GM21381 (cell line): ENCODE measurements at regions not wholly inside any gene's neighbourhood (a gene's known extent, or its start where the extent isn't known, plus 50 kb on each side); places are given as distances from the start of the nearest gene placed in this dataset.
A peak's percentile ranks its signal among the peaks of the same experiment; 100 is the strongest.

Experiments
- ATAC-seq: cut with Tn5 transposase; IDR thresholded peaks from one replicate; pipeline ENCODE4 v1.9.1; 2021; ENCODE audit warnings: mild to moderate bottlenecking, moderate library complexity; ENCODE audit not compliant: unreplicated experiment

DNA sequence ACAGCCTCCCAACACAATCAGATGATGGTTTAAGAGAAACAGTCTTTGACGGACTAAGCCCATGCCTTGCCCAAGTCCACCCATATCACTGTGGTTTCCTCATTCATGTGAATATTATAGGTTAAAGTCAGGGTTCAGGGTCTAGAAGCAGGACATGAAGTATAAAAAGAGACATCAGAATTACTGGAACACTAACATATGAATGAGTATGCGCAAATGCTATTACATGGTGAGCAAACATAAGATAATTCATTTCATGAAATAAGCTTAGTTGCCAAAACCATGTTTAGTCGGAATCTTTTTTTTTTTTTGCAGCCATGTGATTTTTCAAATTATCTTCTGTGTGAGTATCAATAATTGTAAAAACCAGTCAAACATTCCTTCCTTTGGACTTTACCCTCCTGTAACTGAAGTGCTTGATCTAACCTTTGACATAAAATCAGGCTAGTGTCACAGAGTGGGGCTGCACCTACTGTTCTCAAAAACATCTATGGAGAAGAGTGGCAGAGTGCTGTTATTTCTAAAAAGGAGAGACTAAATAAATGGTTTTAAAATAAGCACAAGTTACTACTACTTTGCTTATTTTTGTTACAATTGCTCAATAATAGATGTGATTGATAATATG is 84.9 kb upstream of the NRIP1 start:
- ATAC-seq: no peak

DNA sequence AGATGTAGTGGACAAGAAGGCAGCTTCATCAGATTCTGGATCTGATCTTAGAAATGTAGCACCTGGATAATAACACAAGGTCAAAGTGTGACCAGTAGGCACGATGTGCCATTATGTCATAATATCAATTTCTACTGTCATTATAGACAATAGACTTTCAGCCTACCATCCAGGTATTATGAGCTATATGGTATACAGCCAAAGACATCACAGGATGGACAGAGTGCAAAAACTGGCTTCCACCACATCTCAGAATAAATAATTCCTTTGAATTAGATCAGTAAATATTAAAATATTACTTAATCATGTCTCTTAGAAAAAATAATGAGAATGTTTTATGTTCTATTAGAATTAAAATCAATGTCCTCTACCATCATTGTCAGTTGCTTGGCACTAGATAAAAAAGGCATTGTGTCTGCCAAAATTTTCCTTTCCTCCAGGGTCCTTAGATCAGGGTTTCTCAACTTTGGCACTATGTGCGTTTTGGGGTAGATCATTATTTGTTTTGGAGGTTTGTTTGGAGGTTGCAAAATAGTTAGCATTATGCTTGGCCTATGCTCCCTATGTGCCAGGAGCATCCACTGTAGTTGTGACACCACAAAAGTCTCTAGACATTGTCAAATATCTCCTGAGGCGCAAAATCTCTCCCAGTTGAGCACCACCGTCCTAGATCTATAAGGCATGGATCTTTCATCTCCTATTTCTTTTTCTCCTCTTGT is 86.7 kb upstream of the NRIP1 start:
- no peak for ATAC-seq

DNA sequence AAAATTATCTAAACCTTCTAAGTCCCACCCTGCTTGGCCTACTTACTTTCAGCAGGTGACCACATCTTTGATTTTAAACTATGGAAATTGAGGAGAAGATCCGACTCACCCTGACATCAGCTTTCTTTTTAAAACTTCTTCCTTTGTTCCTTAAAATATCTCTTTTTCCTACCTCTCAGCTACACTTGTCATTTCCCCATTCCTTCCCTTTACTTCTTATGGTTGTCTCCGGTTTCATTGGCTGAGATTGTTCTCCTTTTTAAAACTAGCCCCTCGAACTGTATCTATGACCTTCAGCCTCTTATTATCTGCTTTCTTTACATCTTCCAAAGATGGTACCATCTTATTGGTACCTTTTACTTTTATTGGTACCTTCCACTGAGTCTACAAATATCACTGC is 87.8 kb upstream of the NRIP1 start:
- ATAC-seq: no peak

DNA sequence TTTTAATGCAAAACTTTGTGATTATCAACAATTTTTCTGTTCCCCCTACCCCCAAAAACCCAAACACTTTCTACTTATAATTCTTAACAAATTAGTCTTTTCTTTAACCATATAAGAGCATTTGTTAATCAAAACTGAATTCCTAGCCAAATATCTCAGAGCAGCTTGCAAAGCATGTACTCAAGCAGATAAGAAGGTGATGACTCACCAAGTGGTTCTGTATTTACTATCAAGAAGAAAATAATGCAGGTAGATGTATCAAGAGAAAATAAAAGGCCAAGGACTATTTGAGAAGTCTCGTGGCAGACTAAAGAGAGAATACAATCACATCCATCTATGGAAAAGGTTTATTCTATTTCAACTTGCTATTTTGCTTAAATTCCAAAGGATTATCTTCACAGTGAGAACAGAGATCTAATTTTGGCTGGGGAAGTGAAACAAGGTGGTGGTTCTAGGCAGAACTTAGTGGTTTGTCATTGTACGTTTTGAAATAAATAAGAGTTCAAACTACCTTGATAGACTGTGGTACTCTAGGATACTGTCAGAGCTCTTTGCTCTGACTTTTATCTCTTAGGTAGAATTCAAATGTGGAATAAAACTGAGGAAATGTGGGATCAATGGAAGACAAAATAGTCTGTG is 94.7 kb upstream of the NRIP1 start:
- ATAC-seq: peak; percentile 64

DNA sequence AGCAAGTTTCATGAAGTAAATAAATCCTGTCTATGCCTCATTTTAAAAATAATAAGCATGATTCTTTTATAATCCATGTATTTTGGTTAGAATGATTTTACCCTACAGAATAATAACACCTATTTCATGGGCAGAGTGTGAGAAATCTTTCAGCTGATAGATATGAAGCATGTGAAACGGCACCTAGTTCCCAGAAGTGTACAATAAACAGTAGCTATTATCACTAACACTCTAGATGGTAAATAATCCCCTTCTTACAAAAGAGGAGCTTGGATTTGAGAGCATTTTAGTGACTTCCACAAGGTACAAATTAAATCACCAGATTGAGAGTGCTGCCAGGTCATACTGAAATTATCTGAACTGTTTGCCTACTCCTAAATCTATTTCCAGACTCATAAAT is 95.3 kb upstream of the NRIP1 start:
- ATAC-seq: no peak

DNA sequence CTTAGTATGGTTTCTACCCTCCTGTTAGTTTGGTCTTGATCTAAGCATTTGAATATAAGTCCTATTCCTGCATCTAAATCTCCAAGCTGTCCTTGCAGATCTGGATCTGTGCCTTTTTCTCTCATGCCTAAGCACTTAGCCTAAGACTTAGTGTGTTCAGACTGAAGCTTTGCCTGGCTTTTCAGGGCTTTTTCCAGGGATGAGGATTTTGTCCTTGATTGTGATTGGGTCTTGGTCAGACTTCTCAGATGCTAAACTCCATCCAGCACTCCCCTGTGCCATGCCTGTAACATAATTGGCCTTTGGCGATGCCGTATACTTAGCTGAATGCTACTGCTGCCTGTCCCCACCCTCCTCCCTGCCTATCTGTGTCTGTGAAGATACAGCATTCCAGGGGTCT is 98.1 kb upstream of the NRIP1 start:
- no peak for ATAC-seq

DNA sequence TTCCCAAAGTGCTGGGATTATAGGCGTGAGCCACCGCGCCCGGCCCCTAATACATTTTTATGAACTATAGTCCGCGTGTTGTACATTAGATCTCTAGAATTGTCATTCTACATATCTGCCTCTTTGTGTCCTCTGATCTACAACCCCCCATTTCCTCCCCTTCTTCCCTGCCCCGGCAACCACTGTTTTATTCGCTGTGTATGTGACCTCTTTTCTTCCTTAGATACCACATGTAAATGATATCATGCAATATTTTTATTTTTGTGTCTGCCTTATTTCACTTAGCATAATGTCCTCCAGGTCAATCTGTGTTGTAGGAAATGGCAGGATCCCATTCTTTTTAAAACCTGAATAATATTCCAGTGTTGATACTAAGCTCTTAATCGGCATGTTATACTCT is 99.5 kb upstream of the NRIP1 start:
- ATAC-seq: no peak

DNA sequence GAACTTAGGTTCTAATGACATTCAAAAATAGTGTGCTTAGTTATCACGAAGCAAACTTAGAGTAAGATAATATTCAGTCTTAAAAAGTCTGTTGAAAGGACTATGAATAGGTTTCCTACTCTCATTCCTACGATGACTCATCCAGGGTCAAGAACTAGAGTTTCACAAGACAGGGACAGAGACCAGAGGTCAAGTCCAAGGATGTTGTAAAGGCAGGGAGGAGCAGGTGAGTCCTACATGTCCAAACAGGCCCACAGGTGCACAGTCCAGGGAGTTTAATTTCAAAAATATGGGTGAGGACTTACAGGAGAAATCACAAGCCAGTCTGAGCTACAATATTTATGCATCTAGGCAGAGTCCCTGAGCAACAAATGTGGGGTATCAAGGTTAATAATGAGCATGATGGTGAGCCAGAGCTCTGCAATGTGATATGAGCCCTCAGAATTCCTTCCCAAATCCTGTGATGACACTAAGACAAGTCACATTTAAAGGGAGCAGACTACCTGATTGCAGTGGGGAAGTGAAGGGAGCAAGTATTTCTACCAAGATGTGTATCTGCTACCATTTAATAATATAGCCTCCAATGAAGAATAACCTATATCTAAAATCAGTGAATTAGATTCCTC is 100.0 kb upstream of the NRIP1 start:
- no peak for ATAC-seq

DNA sequence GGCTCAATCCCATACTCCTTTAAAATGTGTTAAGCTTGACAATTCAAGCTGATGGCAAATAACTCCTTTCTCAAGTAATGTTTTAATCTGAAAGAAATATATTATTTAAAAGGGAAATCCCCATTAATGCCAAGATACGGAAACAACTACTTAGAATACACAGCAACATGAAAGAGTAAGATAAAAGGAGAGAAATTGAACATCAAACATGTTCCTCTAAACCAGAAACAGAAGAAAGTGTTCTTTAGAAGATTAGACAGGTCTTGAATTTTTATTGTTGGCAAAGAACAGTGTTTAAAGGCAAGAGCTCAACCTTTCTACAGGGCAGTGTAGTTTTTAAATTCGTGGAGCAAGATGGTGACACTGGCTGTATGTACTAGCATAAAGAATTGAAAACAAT is 105.8 kb upstream of the NRIP1 start:
- ATAC-seq: no peak

DNA sequence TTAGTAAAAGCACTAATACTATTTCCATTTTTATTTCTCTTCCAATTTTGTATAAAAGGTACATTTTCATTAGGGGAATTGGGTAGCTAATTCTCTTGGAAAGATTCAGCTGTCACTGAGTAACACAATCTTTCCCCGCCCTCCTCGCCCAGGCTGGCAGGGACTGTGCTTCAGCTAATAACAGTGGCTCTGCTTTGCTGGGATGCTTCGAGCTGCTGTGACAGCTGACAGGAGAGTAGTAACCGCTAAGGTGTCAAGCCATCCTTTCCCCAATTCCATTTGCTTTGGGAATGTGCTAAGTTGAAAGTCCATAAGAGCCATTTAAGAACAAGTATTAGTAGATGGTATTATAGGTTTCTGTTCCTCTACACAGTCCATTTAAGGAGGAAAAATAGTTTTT is 106.7 kb upstream of the NRIP1 start:
- ATAC-seq: no peak

DNA sequence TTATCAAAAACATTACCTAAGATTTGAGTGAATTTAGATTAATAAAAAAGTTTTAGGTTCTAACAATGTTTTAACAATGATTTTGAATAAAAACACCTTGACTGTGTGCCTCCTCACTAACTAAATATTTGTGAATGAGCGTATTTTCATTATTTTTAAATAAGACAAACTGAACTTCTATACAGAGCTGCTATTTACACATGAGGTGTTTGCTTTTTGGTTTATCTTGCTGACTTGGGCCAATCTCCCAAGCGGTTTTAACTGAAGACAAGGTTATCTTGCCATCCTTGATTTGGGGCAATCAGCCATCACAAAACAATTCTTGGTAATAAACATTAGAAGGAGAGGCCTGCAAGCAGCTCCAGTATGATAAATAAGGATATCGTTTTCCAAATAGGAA is 108.2 kb upstream of the NRIP1 start:
- ATAC-seq: no peak

DNA sequence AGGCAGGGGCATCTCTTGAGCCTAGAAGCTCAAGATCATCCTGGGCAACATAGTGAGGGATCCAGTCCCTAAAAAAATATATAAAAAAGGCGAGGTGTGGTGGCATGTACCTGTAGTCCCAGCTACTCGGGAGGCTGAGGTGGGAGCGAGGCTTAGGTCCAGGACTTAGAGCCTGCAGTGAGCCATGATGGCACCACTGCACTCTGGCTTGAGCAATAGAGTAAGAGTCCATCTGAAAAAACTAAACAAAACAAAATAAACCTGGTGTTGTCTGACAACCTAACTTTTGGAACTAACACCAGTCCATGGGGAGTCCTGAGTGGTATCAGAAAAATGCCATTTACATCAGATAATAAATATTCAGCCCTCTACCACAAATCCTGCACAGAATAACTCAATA is 110.1 kb upstream of the NRIP1 start:
- ATAC-seq: no peak

DNA sequence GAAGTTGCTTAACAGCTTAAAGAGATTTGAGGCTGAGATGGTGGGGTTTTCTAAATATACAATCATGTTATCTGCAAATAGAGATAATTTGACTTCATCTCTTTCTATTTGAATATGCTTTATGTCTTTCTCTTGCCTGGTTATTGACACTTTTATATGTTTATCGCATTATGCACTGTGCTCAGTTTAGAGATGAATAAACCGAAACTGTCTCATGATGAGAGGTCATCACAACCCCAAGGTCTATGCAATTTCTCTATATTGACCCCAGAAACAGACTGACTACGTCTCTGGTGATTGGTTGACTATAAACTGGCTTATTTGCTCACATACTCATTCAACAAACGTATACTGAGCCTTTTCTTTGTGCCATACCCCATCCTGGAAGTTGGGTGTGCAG is 117.9 kb upstream of the NRIP1 start:
- no peak for ATAC-seq

DNA sequence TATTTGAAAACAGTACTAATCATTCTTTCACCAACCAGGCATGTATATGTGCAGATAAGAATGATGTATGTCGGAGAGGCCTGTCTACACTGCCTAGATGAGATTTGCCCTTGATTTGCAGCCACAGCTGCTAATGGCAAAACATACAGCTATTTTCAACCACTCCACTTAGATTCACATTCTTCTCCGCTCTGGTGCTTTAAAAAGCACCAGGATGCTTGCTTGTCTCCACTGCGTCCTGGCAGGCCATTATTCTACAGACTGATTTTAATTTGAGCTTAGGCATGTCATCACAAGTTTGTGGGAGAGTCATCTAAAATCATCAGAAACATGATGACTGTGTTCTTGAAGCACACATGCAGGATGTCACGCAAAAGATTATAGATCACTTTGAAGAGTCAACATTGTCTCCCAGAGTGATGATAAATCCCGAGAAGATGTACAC is 119.0 kb upstream of the NRIP1 start:
- no peak for ATAC-seq

DNA sequence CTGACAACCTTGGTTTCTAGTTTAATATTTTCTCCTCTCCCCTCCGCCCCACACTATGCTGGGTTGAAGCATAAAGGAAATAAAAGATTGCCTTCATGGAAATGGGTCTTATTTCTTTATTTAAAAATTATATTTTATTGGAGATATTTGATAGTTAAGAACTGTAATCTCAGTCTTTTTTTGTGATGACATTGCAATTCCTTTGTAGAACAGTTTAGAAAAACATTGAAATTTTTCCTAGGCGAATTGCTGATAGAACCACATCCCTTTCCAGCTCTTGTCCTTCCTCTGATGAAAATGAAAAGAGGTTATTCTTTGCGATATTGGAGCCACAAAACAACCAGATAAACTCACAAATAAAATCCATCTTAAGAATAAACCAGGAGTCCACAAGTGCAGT is 125.6 kb upstream of the NRIP1 start:
- ATAC-seq: no peak

DNA sequence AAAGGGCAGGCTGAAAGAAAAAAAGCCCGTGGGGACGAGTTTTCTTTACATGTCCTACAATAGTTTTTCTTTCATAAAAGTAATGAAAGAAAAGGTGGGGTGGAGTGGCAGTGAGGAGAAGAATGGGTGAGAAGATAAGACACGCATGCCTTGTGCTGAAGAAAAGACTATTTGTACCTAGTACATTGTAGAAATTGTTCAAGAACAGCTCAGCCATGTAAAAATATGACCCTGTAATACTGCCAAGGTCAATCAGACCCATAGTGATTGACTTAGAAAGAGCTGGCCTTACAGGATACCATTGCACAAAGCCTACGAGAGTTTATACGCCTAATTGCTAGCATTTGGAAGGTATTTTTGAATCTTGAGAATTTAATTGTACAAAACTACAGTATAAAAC is 126.0 kb upstream of the NRIP1 start:
- no peak for ATAC-seq

DNA sequence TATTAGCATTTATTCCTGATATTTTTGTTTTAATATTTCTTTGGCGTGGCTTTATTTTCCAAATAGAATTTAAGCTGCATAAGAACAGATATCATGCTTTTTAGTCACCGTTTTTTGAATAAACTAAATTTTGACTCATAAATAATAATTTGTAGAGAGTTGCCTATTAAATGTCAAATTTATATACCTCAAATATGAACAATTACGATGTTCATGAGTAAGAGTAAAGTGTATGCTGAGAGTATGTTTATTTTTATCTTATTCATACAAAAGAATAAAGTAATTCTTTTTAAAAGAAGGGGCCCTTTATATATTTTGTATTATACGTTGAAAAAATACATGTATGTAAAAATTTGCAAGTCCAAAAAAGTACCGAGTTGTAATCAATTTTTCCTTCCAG is 126.5 kb upstream of the NRIP1 start:
- ATAC-seq: no peak

DNA sequence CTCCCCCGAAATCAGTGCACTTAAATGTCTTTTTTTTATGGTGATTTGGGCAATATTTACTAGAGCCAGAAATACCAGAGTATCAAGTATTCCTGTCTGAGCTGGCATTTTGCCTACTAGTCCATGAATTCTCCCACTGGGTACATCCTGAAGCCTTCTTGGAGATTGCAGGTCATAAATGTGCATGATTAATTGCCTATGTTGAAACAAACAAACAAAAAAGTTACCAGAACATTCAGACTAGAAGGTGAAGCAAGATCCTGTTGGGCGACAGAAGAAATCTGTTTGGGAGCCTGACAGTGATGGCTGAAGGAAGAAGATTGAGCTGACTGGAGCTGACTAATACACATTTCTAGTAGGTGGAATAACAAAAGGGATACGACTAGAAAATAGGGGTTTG is 127.4 kb upstream of the NRIP1 start:
- ATAC-seq: no peak

DNA sequence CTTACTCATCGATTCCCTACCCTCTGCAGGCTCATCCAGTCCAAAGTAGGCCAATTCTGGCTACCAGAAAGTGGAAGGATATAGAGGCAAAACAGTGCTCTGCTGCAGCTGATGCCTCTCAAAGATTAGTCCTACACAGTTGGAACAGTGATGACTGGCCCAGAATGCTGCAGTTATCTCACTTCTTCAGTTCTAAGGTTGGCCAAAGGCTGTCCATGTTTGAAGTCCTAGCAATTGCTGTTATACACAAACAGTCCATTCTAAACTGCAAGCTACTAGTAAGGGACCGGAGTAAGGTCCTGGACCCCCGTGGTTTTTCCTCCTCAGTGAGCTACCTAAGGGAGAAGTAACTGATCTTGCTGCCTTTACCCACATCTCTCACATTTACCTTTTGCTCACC is 129.1 kb upstream of the NRIP1 start:
- ATAC-seq: no peak

DNA sequence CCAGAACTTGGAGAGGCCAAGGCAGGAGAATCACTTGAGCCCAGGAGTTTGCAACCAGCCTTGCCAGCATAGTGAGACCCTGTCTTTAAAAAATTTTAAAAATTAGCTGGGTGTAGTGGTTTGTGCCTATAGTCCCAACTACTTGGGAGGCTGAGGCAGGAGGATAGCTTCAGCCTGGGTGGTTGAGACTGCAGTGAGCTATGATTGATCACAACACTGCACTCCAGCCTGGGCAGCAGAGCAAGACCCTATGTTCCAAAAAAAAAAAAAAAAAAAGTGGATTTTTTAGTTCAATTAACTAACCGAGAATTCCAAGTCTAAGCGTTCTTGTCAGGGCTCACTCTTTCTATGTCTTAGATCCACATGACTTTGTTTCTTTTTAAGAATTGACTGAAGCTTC is 130.3 kb upstream of the NRIP1 start:
- ATAC-seq: no peak

DNA sequence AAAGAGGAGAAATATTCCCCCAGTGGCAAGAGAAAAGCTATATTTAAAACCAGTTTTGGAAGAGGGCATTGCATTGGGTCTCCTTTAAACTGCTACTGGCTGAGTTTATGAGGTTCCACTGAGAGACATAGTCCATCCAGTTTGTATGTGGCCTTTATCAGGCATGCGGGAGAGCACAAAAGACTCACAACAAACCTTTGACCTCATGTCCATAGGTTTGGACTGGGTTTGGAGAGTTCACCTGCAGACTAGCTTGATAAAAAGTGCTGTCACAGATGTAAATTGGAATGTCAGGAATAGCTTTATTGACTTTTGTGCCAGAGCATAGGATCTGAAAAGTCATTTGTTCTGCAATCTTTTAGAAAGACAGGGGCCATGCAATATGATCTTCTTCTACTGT is 131.0 kb upstream of the NRIP1 start:
- no peak for ATAC-seq

DNA sequence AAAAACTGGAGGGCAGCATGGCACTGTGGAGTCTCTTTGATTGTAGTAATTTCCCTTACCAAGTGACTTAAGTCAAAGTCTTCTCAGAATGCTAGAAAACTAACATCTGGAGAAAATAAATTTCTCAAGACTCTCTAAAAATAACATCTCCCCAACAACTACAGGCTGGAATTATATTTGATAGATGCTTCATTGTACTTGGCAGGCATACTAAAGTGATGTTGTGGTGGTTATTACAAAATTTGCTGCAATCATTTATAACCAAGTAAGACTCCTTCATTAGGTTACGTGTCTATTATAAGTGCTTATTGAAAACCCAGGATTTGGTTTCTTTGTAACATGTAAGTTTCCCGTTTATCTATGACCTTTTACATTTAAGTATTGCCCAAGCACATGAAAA is 132.9 kb upstream of the NRIP1 start:
- no peak for ATAC-seq
